Astrocyte of the cerebellum (primary cell): ENCODE measurements at regions not wholly inside any gene's neighbourhood (a gene's known extent, or its start where the extent isn't known, plus 50 kb on each side); places are given as distances from the start of the nearest gene placed in this dataset.

Source experiments
- DNase-seq: peaks from one replicate; pipeline ENCODE4 v3.0.0-alpha.2; 2011; ENCODE audit warnings: low read depth
- H3K4me3 ChIP-seq: 2 replicates; pipeline ENCODE4 v1.5.1; 2011; ENCODE audit warnings: mild to moderate bottlenecking, low read depth, low read length, moderate library complexity
- CTCF ChIP-seq: IDR thresholded peaks from 2 replicates; pipeline ENCODE4 v1.5.1; 2012; ENCODE audit warnings: low read length, low read depth, moderate library complexity, mild to moderate bottlenecking; ENCODE audit errors: missing control alignments
- in situ Hi-C: cut with HindIII; loops from 2 replicates; pipeline ENCODE4 v1.10.0; 2017; ENCODE audit warnings: low sequenced_read_pairs

DNA sequence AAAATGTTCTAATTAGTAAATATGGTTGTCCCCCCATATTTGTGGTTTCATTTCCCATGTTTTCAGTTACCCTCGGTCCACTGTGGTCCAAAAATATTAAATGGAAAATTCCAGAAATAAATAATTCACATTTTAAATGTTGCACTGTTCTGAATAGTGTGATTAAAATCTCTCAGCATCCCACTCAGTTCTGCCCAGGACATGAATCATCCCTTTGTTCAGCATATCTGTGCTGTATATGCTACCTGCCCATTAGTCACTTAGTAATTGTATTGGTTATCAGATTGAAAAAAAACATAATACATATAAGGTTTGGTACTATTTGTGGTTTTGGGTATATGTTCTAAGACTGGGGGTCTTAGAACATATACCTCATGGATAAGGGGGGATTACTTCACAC lies 55.1 kb upstream of the NXF3 start:
- no peak for TF ChIP-seq CTCF
- DNase-seq = no peak
- in situ Hi-C loops = no loop called here
- no peak overlapping the region for H3K4me3 ChIP-seq
